SK-N-DZ (cell line): ENCODE measurements at regions not wholly inside any gene's neighbourhood (a gene's known extent, or its start where the extent isn't known, plus 50 kb on each side); places are given as distances from the start of the nearest gene placed in this dataset.

Experiments
- DNase-seq: peaks from one replicate; pipeline ENCODE4 v3.0.0-alpha.2; 2015; ENCODE audit warnings: low spot score

DNA sequence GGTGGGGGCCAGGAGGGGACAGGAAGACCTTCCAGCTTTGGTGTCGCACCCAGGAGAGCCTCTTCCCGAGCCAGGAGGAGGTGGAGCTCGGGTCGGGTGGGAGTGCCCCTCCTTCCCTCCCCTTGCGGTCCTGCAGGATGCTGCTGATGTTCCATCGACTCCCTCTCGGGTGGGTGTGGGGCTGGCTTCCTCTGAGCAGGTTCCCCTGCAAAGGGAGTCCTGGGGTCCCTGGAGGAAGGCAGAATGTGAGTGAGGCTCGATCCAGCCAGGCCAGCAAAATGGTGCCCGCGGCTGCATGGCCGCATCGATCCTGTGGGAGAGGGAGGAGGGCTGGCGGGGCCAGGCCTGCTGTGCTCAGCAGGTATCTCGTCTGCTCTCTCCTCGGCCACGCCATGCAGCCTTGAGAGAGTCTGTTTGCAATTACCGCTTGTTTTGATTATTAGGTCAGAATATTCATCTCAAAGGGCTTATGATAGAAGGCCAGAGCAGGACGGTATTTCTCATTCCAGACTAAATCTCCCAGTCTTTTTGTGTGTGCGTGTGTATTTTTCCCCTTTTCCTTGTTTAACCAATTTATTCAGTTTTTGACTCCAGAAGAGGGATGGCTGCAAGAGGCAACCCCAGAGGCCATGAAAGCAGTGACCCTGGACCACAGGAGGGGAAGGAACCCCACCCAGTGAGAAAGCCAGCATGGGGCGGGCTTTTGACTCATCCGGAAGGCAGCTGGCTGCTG is 137.3 kb upstream of the ZMIZ1 start:
- peak; percentile 77 for DNase-seq

- no peak for DNase-seq
Measured at GRCh38 chr10:78932054-78932386, 136.7 kb upstream of the ZMIZ1 start.

- DNase-seq, result no peak
Measured at GRCh38 chr10:78932861-78933260, 135.9 kb upstream of the ZMIZ1 start.

- DNase-seq, result no peak
Measured at GRCh38 chr10:78933828-78934531, 134.8 kb upstream of the ZMIZ1 start.

GRCh38 chr10:78934532-78934898 is 134.3 kb upstream of the ZMIZ1 start:
- no peak for DNase-seq

GRCh38 chr10:78934994-78935602 is 133.7 kb upstream of the ZMIZ1 start:
- no peak for DNase-seq

DNA sequence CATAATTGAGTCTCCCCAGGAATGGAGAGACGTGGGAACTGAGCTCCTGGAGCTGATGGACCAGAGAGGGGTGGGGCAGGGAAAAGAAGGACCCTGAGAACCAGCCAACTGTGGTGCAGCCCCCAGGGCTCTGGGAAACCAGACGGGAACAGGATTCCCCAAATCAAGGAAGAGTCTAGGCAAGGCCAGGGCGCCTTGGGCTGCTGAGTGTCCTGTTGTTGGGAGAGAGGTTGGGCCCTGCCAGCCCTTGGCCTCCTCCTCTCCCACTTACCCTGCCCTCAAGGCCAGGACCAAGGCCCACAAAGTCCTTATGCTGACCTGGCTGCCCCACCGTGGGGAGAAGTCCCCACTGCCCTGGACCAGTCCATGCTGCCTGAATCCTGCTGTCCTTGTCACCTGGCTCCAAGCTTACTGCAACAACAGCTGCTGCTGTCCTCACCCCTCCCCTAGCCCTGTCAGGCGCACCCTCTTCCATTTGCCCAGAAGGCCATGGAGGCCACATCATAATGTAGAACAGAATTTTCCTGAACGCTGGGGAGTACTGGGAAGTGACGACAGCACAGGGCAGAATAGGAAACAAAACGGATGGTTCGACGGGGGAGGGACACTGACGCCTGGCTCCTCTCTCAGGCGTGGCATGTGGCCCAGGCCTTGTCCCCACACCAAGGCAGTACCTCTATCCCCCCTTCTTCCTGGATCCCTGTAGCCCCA is 132.9 kb upstream of the ZMIZ1 start:
- no peak for DNase-seq

GRCh38 chr10:78936412-78937342 is 132.1 kb upstream of the ZMIZ1 start:
- no peak for DNase-seq

GRCh38 chr10:78937393-78937792 is 131.4 kb upstream of the ZMIZ1 start:
- no peak for DNase-seq

DNA sequence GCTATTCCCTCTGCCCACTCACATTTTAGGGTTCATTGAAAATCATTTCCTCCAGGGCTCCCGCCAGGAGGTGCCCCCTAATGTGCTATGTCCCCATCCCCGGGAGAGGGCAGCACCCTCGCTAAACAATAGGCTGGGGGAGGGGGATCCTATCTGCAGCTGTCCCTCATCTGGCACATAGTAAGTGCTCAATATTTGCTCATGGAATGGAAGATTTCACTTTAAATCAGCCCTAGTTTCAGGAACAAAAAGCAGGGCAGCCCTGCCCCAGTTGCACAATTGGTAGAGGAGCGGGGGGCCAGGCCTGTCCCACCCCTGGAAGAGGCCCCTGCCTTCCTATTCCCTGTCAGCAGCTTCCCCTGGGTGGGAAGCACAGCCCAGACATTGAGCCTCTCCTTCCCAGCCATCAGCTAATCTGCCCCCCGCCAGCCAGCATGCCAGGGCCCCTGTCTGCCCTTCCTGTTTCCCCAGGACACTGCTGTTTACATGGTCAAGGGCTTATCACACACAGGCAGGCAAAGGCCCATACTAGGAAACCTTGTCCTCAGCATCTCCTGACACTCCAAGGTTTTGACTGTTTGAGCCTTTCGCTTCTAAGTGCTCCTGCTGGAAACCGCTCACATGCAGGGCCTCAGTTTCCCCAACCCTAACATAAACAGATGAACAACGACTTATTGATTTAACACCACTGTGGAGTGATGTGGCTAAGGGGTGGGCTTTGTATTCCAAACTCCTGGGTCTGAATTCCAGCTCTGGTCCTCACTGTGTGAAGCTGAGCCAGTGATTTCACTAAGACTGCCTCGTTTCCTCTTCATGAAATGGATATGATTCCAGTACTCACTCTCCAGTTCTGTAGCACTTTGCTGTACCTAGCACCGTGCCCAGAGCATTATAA is 130.7 kb upstream of the ZMIZ1 start:
- DNase-seq, result no peak

DNA sequence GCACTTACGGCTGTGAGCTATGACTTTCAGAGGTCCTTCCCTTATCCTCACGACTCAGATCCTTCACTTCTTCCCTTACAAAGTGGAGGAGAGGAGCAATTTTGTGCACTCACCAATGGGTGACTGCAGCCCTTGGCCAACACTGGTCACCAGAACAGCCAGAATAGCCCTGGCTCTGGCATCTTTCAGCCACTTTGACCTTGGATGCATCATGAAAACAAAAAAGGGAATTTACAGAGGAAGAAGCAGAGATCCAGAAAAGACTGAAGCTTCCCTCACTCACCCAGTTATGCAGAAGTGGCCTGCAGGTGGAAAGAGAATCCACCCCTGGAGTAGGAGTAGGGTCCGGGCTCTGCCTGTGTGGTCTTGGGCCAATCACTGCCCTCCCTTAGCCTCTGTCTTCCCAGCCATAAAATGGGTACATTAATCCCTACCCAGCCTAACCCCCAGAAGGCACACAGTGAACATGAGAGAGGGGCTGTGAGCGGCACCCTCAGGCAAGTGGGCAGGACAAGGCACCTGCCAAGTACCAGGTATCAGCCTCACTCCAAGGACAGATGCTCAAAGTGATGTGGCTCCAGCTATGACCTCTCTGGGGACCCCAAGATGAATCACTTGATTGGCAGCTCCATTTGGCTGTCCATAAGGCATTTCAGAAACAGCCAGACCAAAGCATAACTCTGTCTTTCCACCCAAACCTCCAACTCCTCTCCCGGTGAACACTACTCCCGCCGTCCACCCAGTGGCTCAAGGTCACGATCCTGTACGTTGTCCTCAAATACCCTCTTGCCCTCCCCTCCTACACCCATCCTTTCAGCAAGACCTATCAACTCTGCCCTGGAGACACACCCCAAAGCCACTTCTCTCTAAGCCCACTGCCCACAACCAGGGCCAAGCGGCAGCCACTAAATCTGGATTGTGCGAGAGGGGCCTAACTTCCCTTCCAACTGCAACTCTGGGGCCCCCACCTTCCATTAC is 129.8 kb upstream of the ZMIZ1 start:
- no peak for DNase-seq

DNA sequence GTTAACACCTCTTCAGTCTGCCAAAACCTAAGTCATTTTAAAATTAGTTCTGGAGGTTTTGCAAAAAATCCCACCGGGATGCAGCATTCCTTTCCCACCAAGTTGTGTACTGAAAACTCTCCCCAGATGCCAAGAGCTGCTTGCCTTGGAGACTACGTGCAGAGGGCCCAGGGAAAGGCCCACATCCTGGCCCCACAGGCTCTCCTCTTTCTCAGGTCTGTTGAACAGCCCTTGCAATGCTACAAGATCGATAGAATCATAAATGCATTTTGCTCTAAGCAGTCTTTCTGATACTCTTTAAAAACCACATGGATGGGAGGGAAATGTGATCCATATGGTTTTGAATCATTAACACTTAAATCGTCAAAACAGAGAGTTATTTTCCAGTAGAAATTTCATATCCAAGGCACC is 126.7 kb upstream of the ZMIZ1 start:
- no peak for DNase-seq

DNA sequence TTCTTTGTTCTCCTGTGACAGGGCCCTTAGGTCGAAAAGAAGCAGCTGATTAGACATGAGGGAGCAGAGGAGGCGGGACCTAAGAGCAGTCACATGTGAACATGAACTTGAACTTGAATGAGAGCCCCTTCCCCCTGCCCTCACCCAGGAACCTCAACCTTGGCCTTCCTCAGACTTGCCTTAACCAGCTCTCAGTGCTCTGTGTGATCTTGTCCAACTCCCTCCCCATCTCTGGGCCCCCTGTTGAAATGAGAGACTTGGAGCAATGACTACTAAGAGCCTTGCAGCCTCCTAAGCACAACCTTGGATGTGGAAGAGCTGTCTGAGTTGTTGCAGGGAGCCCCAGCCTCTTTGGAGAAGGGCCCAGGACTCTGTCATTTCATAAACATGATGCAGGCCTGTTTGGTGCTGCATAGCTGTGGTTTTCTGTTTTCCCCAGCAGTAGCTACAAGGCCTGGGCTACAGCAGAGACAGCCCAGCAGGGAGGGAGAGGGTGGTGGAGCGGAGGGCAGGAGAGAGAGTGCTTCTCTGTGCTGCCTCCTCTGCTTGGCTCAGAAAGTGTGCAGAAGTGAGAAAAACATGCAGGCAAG is 123.9 kb upstream of the ZMIZ1 start:
- no peak for DNase-seq

DNA sequence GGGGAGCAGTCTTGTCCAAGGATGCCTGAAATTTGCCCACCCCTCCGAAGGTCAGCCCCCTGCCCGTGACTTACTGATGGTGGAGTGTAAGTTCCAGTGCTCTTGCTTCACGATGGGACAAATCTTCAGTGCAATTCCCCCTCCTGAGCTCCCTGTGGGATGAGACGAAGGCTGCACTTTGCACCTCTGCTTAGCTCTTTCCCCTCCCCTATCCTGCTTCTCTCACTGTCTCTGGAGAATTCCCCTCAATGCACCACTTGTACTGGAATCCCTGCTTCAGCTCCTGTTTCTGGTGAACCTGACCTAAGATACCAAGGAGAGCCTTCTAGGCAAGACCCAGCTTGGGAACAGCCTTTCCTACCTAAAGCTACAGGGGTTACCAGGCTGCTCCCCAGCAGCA is 122.9 kb upstream of the ZMIZ1 start:
- DNase-seq, result no peak

GRCh38 chr10:78947226-78947625 is 121.5 kb upstream of the ZMIZ1 start:
- no peak for DNase-seq

GRCh38 chr10:78947733-78948132 is 121.0 kb upstream of the ZMIZ1 start:
- no peak for DNase-seq

DNA sequence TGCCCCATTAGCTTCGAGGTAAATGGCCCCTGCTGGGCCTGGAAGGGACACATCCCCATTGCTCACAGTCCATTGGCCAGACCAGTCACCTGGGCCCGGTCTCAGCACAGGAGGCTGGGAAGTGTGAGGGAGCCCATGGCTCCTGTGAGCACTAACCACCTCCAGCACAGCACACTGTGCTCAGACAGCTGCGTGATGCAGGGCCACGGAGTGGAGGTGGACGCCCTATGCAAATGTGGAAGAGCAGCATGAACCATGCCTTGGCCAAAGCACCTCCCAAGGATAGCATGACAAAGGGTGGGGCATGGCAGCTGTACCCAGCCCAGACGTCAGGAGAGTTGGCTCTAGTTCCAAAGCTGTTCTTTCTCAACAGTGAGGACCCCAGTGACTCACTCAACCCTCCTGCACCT is 120.1 kb upstream of the ZMIZ1 start:
- DNase-seq, result no peak
